B cell (primary cell): ENCODE measurements at regions not wholly inside any gene's neighbourhood (a gene's known extent, or its start where the extent isn't known, plus 50 kb on each side); places are given as distances from the start of the nearest gene placed in this dataset.

Experiments
- ATAC-seq: fragments of 200-7000 bp; cut with Tn5 transposase; one replicate; pipeline ENCODE4 v1.10.0; 2021; ENCODE audit warnings: low read depth, mild to moderate bottlenecking, moderate number of reproducible peaks, moderate library complexity
- CTCF ChIA-PET: fragments of 350-600 bp; sonication (Branson Sonifier 250); formaldehyde crosslinking; loops from one replicate; lab custom pipeline; 2021; ENCODE audit warnings: antibody characterized with exemption, inconsistent platforms; lab: Charles Lee
- POLR2A ChIA-PET: fragments of 350-600 bp; sonication (Branson Sonifier 250); formaldehyde crosslinking; loops from one replicate; lab custom pipeline; 2021; ENCODE audit warnings: antibody characterized with exemption; lab: Charles Lee
- DNase-seq: peaks from one replicate; pipeline ENCODE4 v3.0.0; 2013
- H2AFZ ChIP-seq: 2 replicates; pipeline ENCODE4 v1.6.1; 2012; ENCODE audit warnings: mild to moderate bottlenecking, low read depth, low read length; ENCODE audit not compliant: insufficient read depth, poor library complexity, severe bottlenecking
- H3K27ac ChIP-seq, 2 donors: 1 replicate in 1 of 2; 2 replicates in 1 of 2; pipeline ENCODE4 v1.5.1; 2012 to 2013; ENCODE audit warnings: low read length in 2 of 2, mild to moderate bottlenecking in 2 of 2, moderate library complexity in 1 of 2
- H3K27me3 ChIP-seq, 4 experiments: fragments of 200-600 bp in 1 of 4; sonication (generic) in 1 of 4; replicated peaks in 1 of 4; 1 replicate in 2 of 4; 2 replicates in 2 of 4; pipeline versions ENCODE4 v1.6.1 to v1.7.0; 2013 to 2016; ENCODE audit warnings: low read length in 3 of 4, mild to moderate bottlenecking in 2 of 4, mixed read lengths in 1 of 4, moderate library complexity in 1 of 4; ENCODE audit not compliant: insufficient read depth in 4 of 4, control insufficient read depth in 3 of 4; ENCODE audit errors: control extremely low read depth in 1 of 4
- H3K36me3 ChIP-seq, 2 experiments: replicated peaks in 1 of 2; 1 replicate in 1 of 2; 2 replicates in 1 of 2; pipeline versions ENCODE4 v1.6.1 to v1.7.1; 2013; ENCODE audit warnings: low read length in 1 of 2; ENCODE audit not compliant: insufficient read depth in 2 of 2, control insufficient read depth in 1 of 2; ENCODE audit errors: control extremely low read depth in 1 of 2, extremely low read depth in 1 of 2
- H3K4me1 ChIP-seq, 2 donors: fragments of 200-600 bp in 1 of 2; sonication (generic) in 1 of 2; 1 replicate in 1 of 2; 2 replicates in 1 of 2; pipeline versions ENCODE4 v1.5.1 to v1.6.1; 2013 to 2017; ENCODE audit warnings: low read length in 2 of 2; ENCODE audit not compliant: control insufficient read depth in 2 of 2, insufficient read depth in 2 of 2
- H3K4me2 ChIP-seq: replicated peaks from 2 replicates; pipeline ENCODE3; 2012; ENCODE audit warnings: mild to moderate bottlenecking, low read depth, low read length; ENCODE audit not compliant: poor library complexity, severe bottlenecking
- H3K4me3 ChIP-seq, 5 experiments: fragments of 200-600 bp in 1 of 5; sonication (generic) in 1 of 5; 1 replicate in 3 of 5; 2 replicates in 2 of 5; pipeline versions ENCODE4 v1.5.1 to v1.7.0; 2011 to 2016; ENCODE audit warnings: low read length in 4 of 5, mild to moderate bottlenecking in 4 of 5, low read depth in 2 of 5, control low read depth in 1 of 5, moderate library complexity in 1 of 5; ENCODE audit not compliant: insufficient read depth in 1 of 5; ENCODE audit errors: control extremely low read depth in 1 of 5, extremely low read depth in 1 of 5
- H3K79me2 ChIP-seq: fragments of 200-600 bp; sonication (generic); one replicate; pipeline ENCODE4 v1.6.0; 2016; ENCODE audit warnings: low read length; ENCODE audit not compliant: control insufficient read depth, insufficient read depth
- H3K9ac ChIP-seq: fragments of 200-600 bp; sonication (generic); 2 replicates; pipeline ENCODE4 v1.6.1; 2017; ENCODE audit warnings: mild to moderate bottlenecking, low read length, moderate library complexity
- H3K9me3 ChIP-seq, 3 donors: one replicate each; pipeline versions ENCODE4 v1.6.1 to v1.7.1; 2013; ENCODE audit warnings: low read length in 2 of 3; ENCODE audit not compliant: control insufficient read depth in 2 of 3, insufficient read depth in 1 of 3; ENCODE audit errors: control extremely low read depth in 1 of 3
- H4K20me1 ChIP-seq: 2 replicates; pipeline ENCODE4 v1.6.0; 2012; ENCODE audit warnings: mild to moderate bottlenecking, low read length; ENCODE audit not compliant: insufficient read depth, control insufficient read depth, poor library complexity, severe bottlenecking
- H3K27ac Mint-ChIP-seq: one replicate; pipeline ENCODE4 v1.8.0; 2021; ENCODE audit warnings: mixed read lengths
- H3K27me3 Mint-ChIP-seq: one replicate; pipeline ENCODE4 v1.8.0; 2021; ENCODE audit warnings: mixed read lengths
- H3K4me1 Mint-ChIP-seq: one replicate; pipeline ENCODE4 v1.8.0; 2021; ENCODE audit warnings: mixed read lengths
- H3K4me3 Mint-ChIP-seq: one replicate; pipeline ENCODE4 v1.8.0; 2021; ENCODE audit warnings: mixed read lengths
- H3K9me3 Mint-ChIP-seq: one replicate; pipeline ENCODE4 v1.8.0; 2022; ENCODE audit warnings: mixed read lengths; ENCODE audit not compliant: insufficient read depth
- EZH2 ChIP-seq: IDR thresholded peaks from 2 replicates; pipeline ENCODE4 v1.6.1; 2012; ENCODE audit warnings: borderline replicate concordance, low read depth, mild to moderate bottlenecking, moderate library complexity, low read length; ENCODE audit not compliant: insufficient read depth, poor library complexity, severe bottlenecking
- WGBS: methylation state at CpG from one replicate; pipeline ENCODE4 v1.1.5; 2013; ENCODE audit warnings: missing lambda C conversion rate; ENCODE audit not compliant: insufficient coverage; 5-methylcytosine and 5-hydroxymethylcytosine counted together
- intact Hi-C: fragments of 100-400 bp; cut with micrococcal nuclease; formaldehyde crosslinking; loops from one replicate; pipeline ENCODE4 v1.10.0; 2022
- TF ChIP-seq, protein P1 (sequence below): fragments of 200-600 bp; IDR thresholded peaks from one replicate; pipeline ENCODE4 v1.8.0; 2022; ENCODE audit warnings: antibody characterized with exemption, mild to moderate bottlenecking

DNA sequence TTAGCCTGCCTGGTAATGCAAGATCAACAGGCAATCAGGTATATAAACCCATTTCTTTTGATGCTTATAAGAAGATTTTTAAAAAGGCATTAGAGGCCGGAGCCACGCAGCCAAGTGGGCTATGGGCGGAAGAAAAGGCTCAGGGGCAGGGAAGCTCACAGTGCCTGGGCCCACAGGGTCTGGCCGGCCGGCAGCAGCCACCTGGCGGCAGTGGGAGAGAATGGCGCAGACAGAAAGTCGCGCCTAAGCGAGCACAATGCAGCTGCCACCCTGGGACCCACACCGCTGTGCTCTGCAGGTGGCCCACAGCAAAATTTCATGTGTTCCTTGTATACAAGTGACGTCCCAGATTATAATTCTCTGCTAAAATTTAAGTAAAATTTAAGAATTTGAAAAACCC is 448.6 kb upstream of the RASGRP1 start:
- no peaks in the 10 kb centered on the region for H3K4me1 Mint-ChIP-seq
- no peaks in the 10 kb centered on the region for H4K20me1 ChIP-seq
- H2AFZ ChIP-seq, result no peak overlapping the region

DNA sequence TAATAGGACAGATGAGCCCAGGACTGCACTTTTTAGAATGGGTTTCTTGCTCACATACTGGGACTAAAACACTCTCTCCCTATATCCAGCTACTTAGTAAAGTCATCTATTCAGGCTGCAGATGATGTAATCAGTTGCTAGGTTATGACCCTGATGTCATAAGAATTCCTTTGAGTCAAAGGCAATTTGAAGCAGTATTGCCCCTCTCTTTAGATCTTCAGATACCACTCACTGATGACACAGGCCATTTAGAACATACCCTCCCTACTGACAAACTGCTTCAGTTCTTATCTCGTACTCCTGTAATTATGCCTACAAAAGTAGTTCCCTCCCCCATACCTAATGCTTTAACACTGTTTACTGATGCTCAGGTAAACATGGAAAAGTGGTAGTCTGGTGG is 450.1 kb upstream of the RASGRP1 start:
- Histone ChIP-seq H3K27me3 (no peaks in the 10 kb centered on the region), H3K4me3 (no peak overlapping the region), H3K4me1 (no peaks in the 10 kb centered on the region), H3K4me2 (no peak overlapping the region), H3K79me2 (no peaks in the 10 kb centered on the region), H3K9ac (no peak overlapping the region), H3K36me3 (no peaks in the 10 kb centered on the region), H2AFZ (no peak overlapping the region), H3K27ac (no peak overlapping the region), H3K9me3 (peaks cover 3% of the 10 kb centered on the region in 3 donors), H4K20me1 (no peaks in the 10 kb centered on the region)
- peaks cover 10% of the 10 kb centered on the region for H3K9me3 Mint-ChIP-seq
- intact Hi-C loops, result no loop called here
- H3K27me3 Mint-ChIP-seq, result no peaks in the 10 kb centered on the region
- ATAC-seq (no peak), DNase-seq (no peak)
- H3K27ac Mint-ChIP-seq, result no peak overlapping the region
- POLR2A ChIA-PET, result no interaction called here
- no CpG with 5 or more reads among the region's 1 CpG for WGBS
- CTCF ChIA-PET, result no interaction called here
- H3K4me1 Mint-ChIP-seq, result no peaks in the 10 kb centered on the region
- no peak for TF ChIP-seq EZH2
- TF ChIP-seq, protein P1, sequence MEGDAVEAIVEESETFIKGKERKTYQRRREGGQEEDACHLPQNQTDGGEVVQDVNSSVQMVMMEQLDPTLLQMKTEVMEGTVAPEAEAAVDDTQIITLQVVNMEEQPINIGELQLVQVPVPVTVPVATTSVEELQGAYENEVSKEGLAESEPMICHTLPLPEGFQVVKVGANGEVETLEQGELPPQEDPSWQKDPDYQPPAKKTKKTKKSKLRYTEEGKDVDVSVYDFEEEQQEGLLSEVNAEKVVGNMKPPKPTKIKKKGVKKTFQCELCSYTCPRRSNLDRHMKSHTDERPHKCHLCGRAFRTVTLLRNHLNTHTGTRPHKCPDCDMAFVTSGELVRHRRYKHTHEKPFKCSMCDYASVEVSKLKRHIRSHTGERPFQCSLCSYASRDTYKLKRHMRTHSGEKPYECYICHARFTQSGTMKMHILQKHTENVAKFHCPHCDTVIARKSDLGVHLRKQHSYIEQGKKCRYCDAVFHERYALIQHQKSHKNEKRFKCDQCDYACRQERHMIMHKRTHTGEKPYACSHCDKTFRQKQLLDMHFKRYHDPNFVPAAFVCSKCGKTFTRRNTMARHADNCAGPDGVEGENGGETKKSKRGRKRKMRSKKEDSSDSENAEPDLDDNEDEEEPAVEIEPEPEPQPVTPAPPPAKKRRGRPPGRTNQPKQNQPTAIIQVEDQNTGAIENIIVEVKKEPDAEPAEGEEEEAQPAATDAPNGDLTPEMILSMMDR, result no peak
- H3K4me3 Mint-ChIP-seq, result no peak overlapping the region

More for the DNA sequence above, 448.6 kb upstream of the RASGRP1 start:
- Histone ChIP-seq H3K79me2 (no peaks in the 10 kb centered on the region), H3K9ac (no peak overlapping the region), H3K27ac (no peak overlapping the region), H3K4me2 (no peak overlapping the region), H3K4me3 (no peak overlapping the region), H3K36me3 (no peaks in the 10 kb centered on the region), H3K27me3 (no peaks in the 10 kb centered on the region), H3K4me1 (no peaks in the 10 kb centered on the region), H3K9me3 (peaks cover 3 to 7% (median 3%) of the 10 kb centered on the region in 3 donors)
- WGBS, result 95% methylated on average over 6 of the region's 12 CpGs
- intact Hi-C loops, result no loop called here
- Mint-ChIP-seq H3K9me3 (peaks cover 14% of the 10 kb centered on the region), H3K27me3 (no peaks in the 10 kb centered on the region), H3K27ac (no peak overlapping the region), H3K4me3 (no peak overlapping the region)
- ATAC-seq (no peak), DNase-seq (no peak)
- CTCF ChIA-PET, result no interaction called here
- TF ChIP-seq, protein P1, result no peak
- no peak for TF ChIP-seq EZH2
- POLR2A ChIA-PET, result no interaction called here
